HG03175 (cell line): ENCODE measurements at regions not wholly inside any gene's neighbourhood (a gene's known extent, or its start where the extent isn't known, plus 50 kb on each side); places are given as distances from the start of the nearest gene placed in this dataset.

Experiments
- ATAC-seq: cut with Tn5 transposase; IDR thresholded peaks from one replicate; pipeline ENCODE4 v1.9.1; 2021; ENCODE audit warnings: mild to moderate bottlenecking, moderate library complexity; ENCODE audit not compliant: unreplicated experiment

- ATAC-seq, result no peak
These were observed 205.3 kb upstream of the B3GAT1 start for GRCh38 chr11:134617360-134617759.

- ATAC-seq, result no peak
These were observed 204.0 kb upstream of the B3GAT1 start for GRCh38 chr11:134616038-134616437.

- ATAC-seq, result no peak
These were observed 203.1 kb upstream of the B3GAT1 start for GRCh38 chr11:134615041-134615615.

- ATAC-seq, result no peak
These were observed 202.1 kb upstream of the B3GAT1 start for GRCh38 chr11:134614141-134614540.

- ATAC-seq, result no peak
These were observed 201.6 kb upstream of the B3GAT1 start for GRCh38 chr11:134613646-134614045.

GRCh38 chr11:134612140-134613030 is 200.3 kb upstream of the B3GAT1 start:
- ATAC-seq, result no peak

- no peak for ATAC-seq
These were observed 199.5 kb upstream of the B3GAT1 start for GRCh38 chr11:134611537-134611936.

- ATAC-seq, result no peak
These were observed 198.3 kb upstream of the B3GAT1 start for GRCh38 chr11:134610116-134610910.

GRCh38 chr11:134609361-134610115 is 197.5 kb upstream of the B3GAT1 start:
- ATAC-seq, result no peak

GRCh38 chr11:134607963-134608750 is 196.1 kb upstream of the B3GAT1 start:
- no peak for ATAC-seq

- ATAC-seq, result no peak
These were observed 194.2 kb upstream of the B3GAT1 start for GRCh38 chr11:134606251-134606650.

- no peak for ATAC-seq
These were observed 192.8 kb upstream of the B3GAT1 start for GRCh38 chr11:134604886-134605285.

GRCh38 chr11:134599299-134599771 is 187.3 kb upstream of the B3GAT1 start:
- ATAC-seq, result no peak

- ATAC-seq, result no peak
These were observed 186.3 kb upstream of the B3GAT1 start for GRCh38 chr11:134598368-134598767.

GRCh38 chr11:134597452-134597851 is 185.4 kb upstream of the B3GAT1 start:
- ATAC-seq, result no peak

- no peak for ATAC-seq
These were observed 184.4 kb upstream of the B3GAT1 start for GRCh38 chr11:134596404-134596803.

- ATAC-seq, result peak; percentile 64
These were observed 180.4 kb upstream of the B3GAT1 start for GRCh38 chr11:134592391-134592990.

GRCh38 chr11:134591338-134591737 is 179.3 kb upstream of the B3GAT1 start:
- no peak for ATAC-seq

- no peak for ATAC-seq
These were observed 177.1 kb upstream of the B3GAT1 start for GRCh38 chr11:134589129-134589528.
